ENCODE measurements at regions not wholly inside any gene's neighbourhood (a gene's known extent, or its start where the extent isn't known, plus 50 kb on each side); places are given as distances from the start of the nearest gene placed in this dataset.

DNA sequence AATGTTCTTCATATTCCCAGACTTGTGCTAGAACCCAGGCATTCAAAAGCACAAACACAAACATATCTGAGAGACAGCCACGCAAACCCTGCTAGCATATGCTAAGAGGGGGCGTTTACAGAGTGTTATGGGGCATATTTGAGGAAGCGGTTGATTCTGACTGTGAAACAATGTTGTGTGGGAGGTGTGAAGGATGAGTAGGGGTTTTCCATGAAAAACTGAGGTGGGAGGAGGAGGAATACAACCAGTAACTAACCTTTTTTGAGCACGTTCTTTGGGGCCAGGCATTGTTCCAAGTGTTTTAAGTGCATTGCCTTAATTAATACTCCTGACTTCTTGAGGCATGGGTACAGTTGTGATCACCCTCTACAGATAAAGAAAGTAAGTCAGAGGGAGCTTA lies 499.5 kb downstream of the AACS start:
- in situ Hi-C loops (cut with MboI; ENCODE audit: low sequenced_read_pairs) = no loop called here
- DNase-seq (ENCODE audit: low spot score in 2 of 2) = no peak
- Histone ChIP-seq H3K4me1 (no peaks in the 10 kb centered on the region), H3K27me3 (ENCODE audit: low read depth) (peaks cover 3% of the 10 kb centered on the region; the same call in 1 of the 2 replicates), H3K9me3 (no peaks in the 10 kb centered on the region), H3K36me3 (replicated peaks) (no peaks in the 10 kb centered on the region), H3K4me3 (no peak overlapping the region)

DNA sequence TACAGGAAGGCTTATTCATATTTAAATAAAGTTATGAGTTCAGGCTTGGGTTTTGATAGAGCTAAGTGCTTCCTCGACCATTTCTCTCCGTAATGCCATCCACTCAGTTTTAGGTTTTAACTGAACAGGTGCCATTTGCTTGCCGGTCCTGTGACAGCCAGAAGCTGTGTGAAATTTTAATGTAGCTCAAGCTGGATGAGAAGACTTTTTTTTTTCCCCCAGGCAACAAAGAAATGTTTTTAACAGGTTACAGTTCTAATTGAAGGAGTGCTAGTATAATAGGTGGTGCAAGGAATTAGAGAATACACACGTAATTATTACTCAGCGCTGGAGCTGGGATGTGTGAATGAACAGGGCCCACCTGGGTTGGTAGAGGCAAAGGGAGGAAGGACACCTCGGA lies 502.3 kb downstream of the AACS start:
- Histone ChIP-seq H3K36me3 (replicated peaks) (no peaks in the 10 kb centered on the region), H3K9me3 (no peaks in the 10 kb centered on the region), H3K27me3 (ENCODE audit: low read depth) (peaks cover 3% of the 10 kb centered on the region), H3K4me3 (no peak overlapping the region), H3K4me1 (no peaks in the 10 kb centered on the region)
- DNase-seq (ENCODE audit: low spot score in 2 of 2) = no peak
- in situ Hi-C loops (cut with MboI; ENCODE audit: low sequenced_read_pairs) = no loop called here

DNA sequence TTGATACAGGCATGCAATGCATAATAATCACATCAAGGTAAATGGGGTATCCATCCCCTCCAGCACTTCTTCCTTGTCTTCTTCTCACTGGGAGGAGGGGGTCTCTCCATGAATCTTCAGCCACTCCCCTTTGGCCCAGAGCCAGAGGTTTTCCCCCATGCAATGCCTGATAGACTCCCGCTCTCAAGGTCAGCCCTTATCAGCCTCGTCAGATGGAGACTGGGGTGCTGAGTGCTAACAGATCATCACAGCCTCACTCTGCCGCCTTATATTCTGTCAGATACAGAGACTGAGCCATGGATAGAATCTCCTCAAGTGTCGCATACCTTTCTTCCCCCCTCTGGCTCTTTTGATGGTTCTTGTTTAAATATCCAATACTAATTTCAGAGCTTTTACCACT lies 503.1 kb downstream of the AACS start:
- Histone ChIP-seq H3K36me3 (replicated peaks) (no peaks in the 10 kb centered on the region), H3K4me3 (no peak overlapping the region), H3K4me1 (no peaks in the 10 kb centered on the region), H3K27me3 (ENCODE audit: low read depth) (peaks cover 3% of the 10 kb centered on the region), H3K9me3 (no peaks in the 10 kb centered on the region)
- no peak for DNase-seq (ENCODE audit: low spot score in 2 of 2)
- in situ Hi-C loops (cut with MboI; ENCODE audit: low sequenced_read_pairs) = no loop called here

DNA sequence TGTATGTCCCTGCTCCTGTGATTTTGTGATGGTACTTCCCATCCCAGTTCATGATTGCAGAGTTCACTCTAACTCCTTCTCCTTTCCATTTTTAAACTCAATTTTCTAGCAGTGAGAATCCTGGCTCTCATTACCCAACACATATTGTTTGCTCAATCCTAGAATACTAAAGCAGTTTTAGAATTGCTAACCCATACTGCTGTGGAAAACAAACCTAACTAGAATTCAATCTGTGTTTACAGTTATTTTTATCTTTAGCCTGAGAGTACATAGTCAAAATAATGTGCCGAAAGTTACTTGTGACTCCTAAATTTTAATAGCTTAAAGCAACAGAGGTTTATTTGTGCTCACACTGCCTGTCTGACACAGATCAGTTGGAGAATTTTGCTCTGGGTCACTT lies 508.0 kb downstream of the AACS start:
- Histone ChIP-seq H3K36me3 (replicated peaks) (no peaks in the 10 kb centered on the region), H3K27me3 (ENCODE audit: low read depth) (no peaks in the 10 kb centered on the region; the same call in 1 of the 2 replicates), H3K4me1 (no peaks in the 10 kb centered on the region), H3K9me3 (no peaks in the 10 kb centered on the region), H3K4me3 (no peak overlapping the region)
- DNase-seq (ENCODE audit: low spot score in 2 of 2) = no peak
- in situ Hi-C loops (cut with MboI; ENCODE audit: low sequenced_read_pairs) = no loop called here

DNA sequence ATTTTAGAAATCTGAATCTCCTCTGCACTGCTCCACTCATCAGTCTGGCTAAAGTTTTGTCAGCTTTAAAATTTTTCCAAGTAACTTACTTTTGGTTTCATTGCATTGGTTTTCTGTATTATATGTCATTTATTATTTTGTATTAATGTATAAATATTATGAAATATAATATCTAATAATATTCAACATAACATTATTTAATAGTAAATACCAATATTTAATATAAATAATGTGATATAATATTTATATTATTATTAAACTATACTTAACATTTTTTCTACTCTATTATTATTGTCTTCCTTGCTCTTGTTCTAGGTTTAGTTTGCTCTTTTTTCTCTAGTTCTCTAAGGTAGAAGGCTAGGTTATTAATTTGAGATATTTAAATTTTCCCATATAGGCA lies 512.1 kb downstream of the AACS start:
- Histone ChIP-seq H3K9me3 (no peaks in the 10 kb centered on the region), H3K27me3 (ENCODE audit: low read depth) (no peaks in the 10 kb centered on the region), H3K36me3 (replicated peaks) (no peaks in the 10 kb centered on the region), H3K4me1 (no peaks in the 10 kb centered on the region), H3K4me3 (no peak overlapping the region)
- in situ Hi-C loops (cut with MboI; ENCODE audit: low sequenced_read_pairs) = no loop called here
- DNase-seq (ENCODE audit: low spot score in 2 of 2) = no peak

DNA sequence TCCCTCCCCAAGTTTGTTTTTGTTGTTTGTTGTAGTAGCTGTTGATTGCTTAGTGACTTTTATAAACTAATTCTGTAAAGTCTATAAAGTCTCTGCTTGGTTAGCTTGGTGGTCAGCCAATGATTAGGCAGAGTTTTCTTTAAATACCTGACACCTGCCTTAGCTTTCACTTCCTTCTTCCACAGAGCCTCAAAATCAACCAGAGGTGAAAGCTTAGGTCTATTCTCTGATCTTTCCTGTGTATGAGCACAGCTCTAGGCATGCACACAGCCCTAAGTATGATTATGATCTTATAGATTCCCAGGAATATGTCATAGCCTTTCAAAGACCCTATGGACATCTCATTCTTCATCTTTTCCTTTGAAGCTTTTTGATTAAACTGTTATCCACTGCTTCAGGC lies 514.7 kb downstream of the AACS start:
- Histone ChIP-seq H3K27me3 (ENCODE audit: low read depth) (no peaks in the 10 kb centered on the region), H3K9me3 (no peaks in the 10 kb centered on the region), H3K4me1 (no peaks in the 10 kb centered on the region), H3K4me3 (no peak overlapping the region), H3K36me3 (replicated peaks) (no peaks in the 10 kb centered on the region)
- DNase-seq (ENCODE audit: low spot score in 2 of 2) = no peak
- in situ Hi-C loops (cut with MboI; ENCODE audit: low sequenced_read_pairs) = no loop called here

DNA sequence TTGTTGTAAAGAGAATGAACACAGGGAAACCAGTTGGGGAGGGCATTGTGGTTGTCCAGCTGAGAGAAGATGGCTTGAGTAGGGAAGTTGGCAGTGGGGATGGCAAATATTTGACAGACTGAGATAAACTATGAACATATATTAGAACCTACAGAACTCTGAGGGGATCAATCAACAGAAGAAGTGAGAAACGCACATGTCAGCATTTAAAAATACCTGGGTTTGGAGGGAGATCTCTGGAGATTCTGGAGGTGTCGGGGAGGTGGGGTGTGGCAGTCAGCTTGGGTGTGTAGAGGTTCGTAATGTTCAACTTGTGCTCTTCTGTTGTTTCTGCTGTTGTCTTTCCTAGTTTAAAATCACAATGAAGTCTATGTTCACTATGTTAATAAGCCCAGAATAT lies 517.8 kb downstream of the AACS start:
- Histone ChIP-seq H3K4me1 (no peaks in the 10 kb centered on the region), H3K36me3 (replicated peaks) (no peaks in the 10 kb centered on the region), H3K27me3 (ENCODE audit: low read depth) (no peaks in the 10 kb centered on the region), H3K9me3 (no peaks in the 10 kb centered on the region), H3K4me3 (no peak overlapping the region)
- DNase-seq (ENCODE audit: low spot score in 2 of 2) = no peak
- in situ Hi-C loops (cut with MboI; ENCODE audit: low sequenced_read_pairs) = no loop called here

DNA sequence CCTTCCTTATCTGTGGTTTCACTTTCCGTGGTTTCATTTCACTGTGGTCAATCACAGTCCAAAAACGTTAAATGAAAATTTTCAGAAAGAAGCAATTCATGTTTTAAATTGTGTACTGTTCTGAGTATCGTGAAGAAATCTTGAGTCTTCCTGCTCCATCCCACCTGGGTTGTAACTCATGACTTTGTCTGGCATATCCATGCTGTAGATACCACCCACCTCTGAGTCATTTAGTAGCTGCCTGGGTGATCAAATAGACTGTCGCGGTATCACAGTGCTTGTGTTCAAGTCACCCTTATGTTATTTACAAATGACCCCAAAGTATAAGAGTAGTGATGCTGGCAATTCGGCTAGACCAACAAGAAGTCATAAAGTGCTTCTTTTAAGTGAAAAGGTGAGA lies 521.2 kb downstream of the AACS start:
- Histone ChIP-seq H3K36me3 (replicated peaks) (no peaks in the 10 kb centered on the region), H3K4me1 (no peaks in the 10 kb centered on the region), H3K9me3 (no peaks in the 10 kb centered on the region), H3K4me3 (no peak overlapping the region), H3K27me3 (ENCODE audit: low read depth) (no peaks in the 10 kb centered on the region)
- in situ Hi-C loops (cut with MboI; ENCODE audit: low sequenced_read_pairs) = no loop called here
- no peak for DNase-seq (ENCODE audit: low spot score in 2 of 2)

DNA sequence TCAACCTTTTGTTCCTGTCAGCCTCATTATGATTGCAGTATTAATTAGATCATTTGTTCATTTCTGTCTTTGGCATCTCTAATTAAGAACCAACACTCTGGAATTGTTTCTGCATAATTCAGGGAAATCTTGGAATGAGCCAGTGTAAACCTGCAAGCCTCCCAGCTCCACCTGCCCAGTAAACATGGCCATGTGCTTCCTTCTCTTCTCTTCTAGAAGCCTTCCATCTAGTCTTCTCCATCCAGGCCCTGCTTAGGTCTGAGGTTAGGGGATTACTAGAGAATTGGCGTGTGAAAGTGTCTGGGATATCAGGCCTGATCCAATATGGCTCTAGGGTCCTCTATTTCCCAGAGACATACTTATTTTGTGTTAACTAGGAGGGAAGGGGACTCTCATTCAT lies 528.0 kb downstream of the AACS start:
- Histone ChIP-seq H3K36me3 (replicated peaks) (no peaks in the 10 kb centered on the region), H3K27me3 (ENCODE audit: low read depth) (no peaks in the 10 kb centered on the region), H3K9me3 (no peaks in the 10 kb centered on the region), H3K4me3 (no peak overlapping the region), H3K4me1 (no peaks in the 10 kb centered on the region)
- DNase-seq (ENCODE audit: low spot score in 2 of 2) = no peak
- in situ Hi-C loops (cut with MboI; ENCODE audit: low sequenced_read_pairs) = no loop called here

DNA sequence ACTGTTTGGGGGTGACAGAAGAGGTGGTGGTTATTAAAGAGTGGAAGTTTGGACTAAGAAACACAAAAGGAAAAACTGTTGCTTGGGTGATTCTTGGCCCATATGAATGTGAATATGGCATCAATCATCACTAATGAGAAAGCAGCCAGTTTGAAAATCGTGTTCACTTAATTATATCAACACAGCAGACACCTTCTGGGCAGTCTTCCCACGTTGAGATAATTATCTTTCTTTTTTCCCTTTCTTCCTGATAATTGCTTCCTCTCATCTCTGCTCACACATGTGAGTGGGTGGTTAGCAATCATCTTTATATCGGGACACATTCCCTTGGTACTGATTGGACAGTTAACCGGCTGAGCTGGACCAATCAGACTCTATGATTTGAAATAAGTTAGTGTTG lies 539.7 kb downstream of the AACS start:
- Histone ChIP-seq H3K4me1 (no peaks in the 10 kb centered on the region), H3K36me3 (replicated peaks) (no peaks in the 10 kb centered on the region), H3K27me3 (ENCODE audit: low read depth) (no peaks in the 10 kb centered on the region), H3K9me3 (no peaks in the 10 kb centered on the region), H3K4me3 (no peak overlapping the region)
- DNase-seq (ENCODE audit: low spot score in 2 of 2) = no peak
- in situ Hi-C loops (cut with MboI; ENCODE audit: low sequenced_read_pairs) = no loop called here

DNA sequence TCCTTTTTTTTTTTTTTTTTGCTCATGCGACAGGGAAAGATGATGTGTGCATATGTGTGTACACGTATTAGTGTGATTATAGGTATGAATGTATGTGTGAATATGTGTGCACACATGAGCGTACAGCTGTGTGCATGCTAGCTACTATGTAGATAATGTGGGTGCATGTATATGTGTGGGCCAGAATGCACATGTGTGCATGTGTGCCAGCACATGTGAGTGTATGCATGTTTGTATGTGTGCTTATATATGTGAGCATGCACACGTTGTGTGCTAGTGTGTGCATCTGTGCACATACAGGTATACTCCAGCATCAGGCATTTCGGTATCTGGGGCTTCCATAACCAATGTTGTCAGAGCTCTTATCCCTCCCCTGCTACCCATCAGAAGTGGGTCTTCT lies 541.1 kb downstream of the AACS start:
- Histone ChIP-seq H3K4me3 (no peak overlapping the region), H3K27me3 (ENCODE audit: low read depth) (no peaks in the 10 kb centered on the region), H3K9me3 (no peaks in the 10 kb centered on the region), H3K36me3 (replicated peaks) (no peaks in the 10 kb centered on the region), H3K4me1 (no peaks in the 10 kb centered on the region)
- in situ Hi-C loops (cut with MboI; ENCODE audit: low sequenced_read_pairs) = no loop called here
- DNase-seq (ENCODE audit: low spot score in 2 of 2) = no peak

DNA sequence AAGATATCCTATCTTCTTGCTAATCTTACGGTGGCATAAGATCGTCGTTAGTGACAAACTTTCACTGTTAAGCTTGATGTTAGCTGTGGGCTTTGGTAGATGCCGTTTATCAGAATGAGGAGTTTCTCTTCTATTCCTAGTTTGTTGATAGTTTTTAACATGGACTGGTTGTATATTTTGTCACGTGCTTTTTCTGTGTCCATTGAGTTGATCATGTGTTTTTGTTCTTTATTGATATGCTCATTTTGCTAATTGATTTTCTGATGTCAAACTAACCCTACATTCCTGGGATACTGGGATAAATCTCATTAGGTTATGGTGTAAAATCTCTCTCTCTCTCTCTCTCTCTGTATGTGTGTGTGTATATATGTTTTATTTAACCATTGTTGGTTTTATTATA lies 545.1 kb downstream of the AACS start:
- Histone ChIP-seq H3K4me1 (no peaks in the 10 kb centered on the region), H3K4me3 (no peak overlapping the region), H3K36me3 (replicated peaks) (no peaks in the 10 kb centered on the region), H3K27me3 (ENCODE audit: low read depth) (no peaks in the 10 kb centered on the region), H3K9me3 (no peaks in the 10 kb centered on the region)
- DNase-seq (ENCODE audit: low spot score in 2 of 2) = no peak
- in situ Hi-C loops (cut with MboI; ENCODE audit: low sequenced_read_pairs) = no loop called here

DNA sequence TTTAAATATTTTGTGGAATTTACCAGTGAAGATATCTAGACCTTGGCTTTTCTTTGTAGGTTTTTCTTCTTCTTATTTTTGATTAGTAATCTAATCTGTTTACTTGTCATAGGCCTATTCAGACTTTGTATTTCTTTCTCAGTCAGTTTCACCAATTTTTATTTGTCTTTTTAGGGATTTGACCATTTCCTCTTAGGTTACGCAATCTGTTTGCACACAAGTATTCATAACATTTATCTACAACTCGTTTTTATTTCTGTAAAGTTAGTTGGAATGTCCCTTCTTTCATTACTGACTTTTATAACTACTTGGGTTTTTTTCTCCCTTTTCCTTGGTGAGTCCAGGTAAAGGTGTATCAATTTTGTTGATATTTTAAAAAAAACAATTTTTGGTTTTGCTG lies 545.7 kb downstream of the AACS start:
- H3K27me3 ChIP-seq (ENCODE audit: low read depth) = no peaks in the 10 kb centered on the region
- no peaks in the 10 kb centered on the region for H3K9me3 ChIP-seq
- no peak for DNase-seq (ENCODE audit: low spot score in 2 of 2)
- H3K4me3 ChIP-seq = no peak overlapping the region
- no peaks in the 10 kb centered on the region for H3K36me3 ChIP-seq (replicated peaks)
- no peaks in the 10 kb centered on the region for H3K4me1 ChIP-seq
- in situ Hi-C loops (cut with MboI; ENCODE audit: low sequenced_read_pairs) = no loop called here

DNA sequence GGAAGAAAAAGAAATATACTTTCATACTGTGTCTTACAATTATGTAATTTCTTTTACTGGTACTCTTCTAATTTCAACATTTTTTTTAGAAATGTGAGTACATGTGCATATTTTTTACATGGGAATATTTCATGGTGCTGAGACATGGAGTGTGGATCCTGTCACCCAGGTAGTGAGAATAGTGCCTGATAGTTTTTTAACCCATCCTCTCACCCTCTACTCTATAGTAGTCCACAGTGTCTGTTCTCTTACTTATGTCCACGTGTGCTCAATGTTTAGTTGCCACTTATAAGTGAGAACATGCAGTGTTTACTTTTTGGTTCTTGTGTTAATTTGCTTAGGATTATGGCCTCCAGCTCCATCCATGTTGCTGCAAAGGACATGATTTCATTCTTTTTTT lies 548.8 kb downstream of the AACS start:
- Histone ChIP-seq H3K4me1 (no peaks in the 10 kb centered on the region), H3K4me3 (no peak overlapping the region), H3K27me3 (ENCODE audit: low read depth) (no peaks in the 10 kb centered on the region), H3K36me3 (replicated peaks) (no peaks in the 10 kb centered on the region), H3K9me3 (no peaks in the 10 kb centered on the region)
- DNase-seq (ENCODE audit: low spot score in 2 of 2) = no peak
- in situ Hi-C loops (cut with MboI; ENCODE audit: low sequenced_read_pairs) = no loop called here

DNA sequence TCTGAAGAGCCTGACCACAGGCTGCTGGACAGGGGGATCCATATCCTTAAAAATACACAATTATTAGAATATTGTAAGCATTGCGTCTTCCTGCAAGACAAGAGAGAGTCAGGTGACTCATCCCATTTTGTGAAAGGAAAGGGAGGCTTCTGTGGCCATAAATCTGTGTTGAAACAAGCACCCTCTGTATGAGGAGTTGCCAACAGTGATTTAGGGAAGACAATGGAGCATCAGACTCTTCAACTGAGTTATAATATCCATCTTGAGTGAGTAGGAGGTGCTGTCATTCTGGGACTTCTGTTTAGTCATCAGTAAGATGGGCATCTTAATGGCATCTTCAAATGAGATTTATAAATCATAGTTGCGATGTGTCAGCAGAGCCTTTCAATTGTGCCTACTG lies 554.5 kb downstream of the AACS start:
- in situ Hi-C loops (cut with MboI; ENCODE audit: low sequenced_read_pairs) = no loop called here
- H3K4me3 ChIP-seq = no peak overlapping the region

More for the DNA sequence above, 554.5 kb downstream of the AACS start:
- no peaks in the 10 kb centered on the region for H3K4me1 ChIP-seq
- no peak for DNase-seq (ENCODE audit: low spot score in 2 of 2)
- no peaks in the 10 kb centered on the region for H3K9me3 ChIP-seq
- H3K27me3 ChIP-seq (ENCODE audit: low read depth) = no peaks in the 10 kb centered on the region
- H3K36me3 ChIP-seq (replicated peaks) = no peaks in the 10 kb centered on the region

All from HAP-1 (cell line).